Activated CD4-positive, alpha-beta T cell treated with anti-CD3 and anti-CD28 coated beads, Interleukin-2, amount 50 U/mL, for 48 hours (primary cell): ENCODE measurements at regions not wholly inside any gene's neighbourhood (a gene's known extent, or its start where the extent isn't known, plus 50 kb on each side); places are given as distances from the start of the nearest gene placed in this dataset.
"Not testable (repeated sequence)": the region's sequence is repeated elsewhere in the genome, so short reads cannot be mapped to it uniquely, and the experiment has no call there.

ENCODE experiments used
- DNase-seq, 2 experiments: peaks; one replicate each; pipeline ENCODE4 v3.0.0-alpha.2; 2020

DNA sequence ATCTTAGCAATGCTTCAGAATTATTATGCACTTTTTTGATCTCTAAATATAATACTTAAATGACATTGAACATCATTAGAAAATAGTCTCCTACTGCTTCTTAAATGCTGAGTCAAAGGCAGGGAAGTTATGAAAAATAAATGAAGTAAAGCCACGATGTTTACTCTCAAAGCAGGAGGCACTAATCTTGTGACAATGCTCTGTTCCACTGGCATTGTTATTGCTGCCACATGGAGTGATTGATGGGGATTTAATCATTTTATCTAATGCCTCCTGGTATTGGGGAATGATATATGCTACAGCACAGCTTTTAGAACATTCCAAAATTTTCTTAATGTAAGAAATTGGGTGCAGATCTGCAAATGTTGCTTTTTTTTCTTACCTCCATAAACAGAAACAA, 1655.4 kb upstream of the NUDT12 start:
- no peak for DNase-seq

DNA sequence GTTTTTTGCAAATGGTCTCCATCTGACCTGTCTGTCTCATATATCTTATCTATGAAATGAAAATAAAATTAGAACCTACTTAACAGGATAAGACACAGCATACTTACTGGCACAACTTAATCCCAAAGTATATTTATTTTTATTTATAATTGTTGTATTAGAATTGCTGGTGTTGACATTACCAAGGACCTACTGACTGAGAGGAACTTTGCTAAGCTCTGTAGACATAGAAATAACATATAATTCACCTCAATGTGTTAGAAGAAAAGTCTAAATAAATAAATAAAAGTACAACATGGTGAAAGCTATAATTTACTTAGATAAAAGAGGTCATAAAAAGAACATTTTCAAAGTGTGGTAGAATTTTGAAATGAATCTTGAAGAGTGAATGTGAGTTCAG, 1650.5 kb upstream of the NUDT12 start:
- no peak for DNase-seq

DNA sequence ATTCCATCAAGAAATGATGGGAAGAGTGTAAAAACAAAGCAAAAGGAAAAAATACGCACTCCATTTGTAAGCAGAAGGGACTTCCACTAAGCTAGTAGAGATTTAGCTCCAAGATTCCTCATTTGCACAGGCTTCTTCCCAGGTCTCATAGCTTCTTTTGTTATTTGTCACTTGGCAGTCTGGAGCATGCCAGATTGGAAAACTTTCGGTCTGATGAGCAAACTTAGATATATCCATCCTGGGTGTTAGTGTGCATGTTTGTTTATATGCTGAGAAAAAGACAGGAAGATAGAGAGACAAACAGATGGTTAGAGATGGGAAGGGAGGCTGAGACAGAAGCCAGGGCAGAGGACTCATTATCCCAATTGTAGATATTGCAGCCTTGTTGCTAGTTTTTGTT, 1644.5 kb upstream of the NUDT12 start:
- DNase-seq = no peak

DNA sequence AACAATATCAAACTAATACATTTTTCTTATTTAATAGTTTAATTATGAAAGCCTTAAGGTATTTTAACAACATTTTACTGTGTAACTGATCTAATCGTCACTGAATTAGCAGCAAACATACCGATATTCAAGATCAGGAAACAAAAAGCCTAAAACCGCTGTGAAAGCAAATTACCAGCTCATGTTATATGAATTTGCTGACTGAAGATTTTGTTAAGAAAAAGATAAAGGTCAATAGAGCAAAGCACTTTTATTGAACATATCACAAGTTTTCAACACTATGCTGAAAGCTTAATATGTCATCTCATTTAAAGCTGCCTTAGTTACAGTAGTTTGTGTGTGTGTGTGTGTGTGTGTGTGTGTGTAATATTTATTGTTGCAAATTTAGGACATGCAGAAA, 1634.9 kb upstream of the NUDT12 start:
- DNase-seq = no peak

DNA sequence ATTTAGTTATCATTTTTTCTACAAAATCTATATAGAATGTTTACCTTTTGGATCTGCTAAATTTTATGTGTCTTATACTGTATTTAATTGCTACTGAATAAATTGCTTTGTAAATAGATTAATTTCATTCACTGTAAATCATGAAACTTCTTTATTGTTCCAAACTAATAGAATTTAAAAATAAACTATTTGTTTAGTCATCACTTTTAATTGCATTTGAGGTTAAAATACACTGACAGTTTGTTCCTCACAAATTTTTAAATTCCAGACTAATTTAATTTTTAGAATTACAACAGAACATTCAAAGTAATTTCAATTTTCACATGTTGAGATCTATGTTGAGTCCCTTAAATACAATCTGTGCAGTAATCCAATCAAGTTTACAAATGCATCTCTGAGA, 1633.2 kb upstream of the NUDT12 start:
- no peak for DNase-seq

DNA sequence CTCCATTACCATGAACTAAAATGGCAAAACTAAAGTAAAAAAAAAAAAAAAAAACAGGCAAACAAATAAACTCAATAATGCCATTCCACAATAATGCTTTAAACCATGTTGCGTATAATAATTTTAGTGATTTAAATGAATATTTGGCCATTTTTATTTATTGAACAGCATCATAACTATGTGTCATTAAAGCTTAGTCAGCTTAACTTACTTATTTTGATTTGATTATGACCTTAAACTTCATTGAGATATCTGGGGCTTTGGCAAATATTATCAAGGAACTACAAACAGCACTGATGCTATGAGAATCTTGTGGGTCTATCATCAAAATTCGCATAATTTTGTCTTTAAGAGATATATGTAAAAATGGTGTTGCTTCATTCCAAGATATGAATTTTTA, 1610.3 kb upstream of the NUDT12 start:
- no peak for DNase-seq

DNA sequence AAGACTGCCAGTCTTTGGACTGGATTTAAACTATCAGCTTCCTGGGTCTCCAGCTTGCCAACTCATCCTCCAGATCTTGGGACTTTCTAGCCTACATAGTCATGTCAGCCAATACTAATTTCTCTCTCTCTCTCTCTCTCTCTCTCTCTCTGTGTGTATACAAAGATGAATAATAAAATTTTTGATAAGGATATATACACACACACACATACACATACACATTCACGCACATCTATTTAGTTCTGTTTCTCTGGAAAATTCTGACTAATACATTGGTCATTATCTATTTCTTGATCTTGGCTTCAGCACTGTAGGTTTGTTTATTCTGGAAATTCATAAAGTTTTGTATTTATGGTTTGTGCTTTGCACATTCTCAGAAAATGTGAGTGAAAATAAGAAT, 1606.2 kb upstream of the NUDT12 start:
- DNase-seq = no peak

DNA sequence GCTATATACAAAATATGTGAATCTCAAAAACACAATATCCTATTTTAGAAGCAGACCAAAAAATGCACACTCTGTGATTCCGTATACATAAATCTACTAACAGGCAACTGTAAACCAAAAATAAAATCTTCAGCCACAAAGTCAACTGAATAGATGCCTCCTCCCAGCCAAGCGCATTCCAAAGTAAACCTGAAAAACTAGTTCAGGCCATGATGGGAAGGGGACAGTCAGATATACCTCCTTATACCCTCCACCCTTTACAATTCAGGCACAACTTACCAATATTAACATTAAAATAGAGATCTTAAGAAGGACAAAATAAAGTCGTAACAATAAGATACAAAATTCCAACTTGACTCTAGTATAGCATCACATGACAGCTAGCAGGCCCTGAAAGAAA, 1604.5 kb upstream of the NUDT12 start:
- no peak for DNase-seq

DNA sequence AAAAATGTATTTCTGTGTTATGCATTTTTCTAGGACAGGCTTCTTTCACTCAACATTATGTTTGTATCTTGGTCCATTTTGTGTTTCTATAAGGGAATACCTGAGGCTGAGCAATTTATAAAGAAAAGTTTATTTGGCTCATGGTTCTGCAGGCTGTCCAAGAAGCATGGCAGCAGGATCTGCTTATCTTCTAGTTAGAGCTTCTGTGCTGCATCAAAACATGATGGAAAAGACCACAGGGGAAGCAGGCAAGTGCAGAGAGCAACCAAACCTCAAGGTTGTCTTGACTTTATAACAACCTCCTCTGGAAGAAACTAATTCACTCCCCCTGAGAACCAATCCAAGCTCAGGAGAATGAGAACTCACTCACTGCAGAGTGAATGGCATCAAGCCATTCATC, 1601.0 kb upstream of the NUDT12 start:
- no peak for DNase-seq

DNA sequence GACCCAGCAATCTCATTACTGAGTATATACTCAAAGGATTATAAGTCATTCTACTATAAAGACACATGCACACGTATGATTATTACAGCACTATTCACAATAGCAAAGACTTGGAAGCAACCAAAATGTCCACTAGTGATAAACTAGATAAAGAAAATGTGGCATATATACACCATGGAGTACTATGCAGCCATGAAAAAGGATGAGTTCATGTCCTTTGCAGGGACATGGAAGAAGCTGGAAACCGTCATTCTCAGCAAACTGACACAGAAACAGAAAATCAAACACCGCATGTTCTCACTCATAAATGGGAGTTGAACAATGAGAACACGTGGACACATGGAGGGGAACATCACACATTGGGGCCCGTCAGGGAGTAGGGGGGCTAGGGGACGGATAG, 1600.0 kb upstream of the NUDT12 start:
- DNase-seq = not testable (repeated sequence)

DNA sequence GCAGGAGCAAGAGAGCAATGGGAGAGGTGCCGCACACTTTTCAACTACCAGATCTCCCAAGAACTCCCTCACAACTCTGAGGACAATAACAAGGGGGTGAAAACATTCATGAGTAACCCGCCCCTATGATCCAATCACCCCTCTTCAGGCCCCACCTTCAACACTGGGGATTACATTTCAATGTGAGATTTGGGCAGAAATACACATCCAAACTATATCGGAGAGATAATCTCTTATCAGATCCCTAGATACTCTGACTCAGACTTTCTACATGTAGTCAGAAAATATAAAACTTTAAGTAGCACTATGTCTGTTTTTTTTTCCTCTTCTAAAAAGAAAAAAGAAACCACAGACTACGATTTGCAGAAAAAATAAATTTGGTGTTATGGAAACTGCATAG, 1595.9 kb upstream of the NUDT12 start:
- DNase-seq = no peak

DNA sequence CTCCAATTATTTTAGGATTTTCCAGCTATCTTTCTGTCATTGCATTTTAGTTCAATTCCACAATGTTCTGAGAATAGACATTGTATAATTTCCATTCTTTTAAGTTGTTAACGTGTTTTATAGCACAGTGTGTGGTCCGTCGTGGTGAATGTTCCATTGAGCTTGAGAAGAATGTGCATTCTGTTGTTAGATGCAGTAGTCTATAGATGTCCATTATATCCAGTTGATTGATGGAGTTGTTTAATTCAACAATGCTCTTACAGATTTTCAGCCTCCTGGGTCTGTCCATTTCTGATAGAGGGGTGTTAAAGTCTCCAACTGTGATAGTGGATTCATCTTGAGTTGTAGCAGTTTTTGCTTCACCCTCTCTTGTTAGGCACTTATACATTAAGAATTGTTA, 1587.7 kb upstream of the NUDT12 start:
- DNase-seq = no peak

DNA sequence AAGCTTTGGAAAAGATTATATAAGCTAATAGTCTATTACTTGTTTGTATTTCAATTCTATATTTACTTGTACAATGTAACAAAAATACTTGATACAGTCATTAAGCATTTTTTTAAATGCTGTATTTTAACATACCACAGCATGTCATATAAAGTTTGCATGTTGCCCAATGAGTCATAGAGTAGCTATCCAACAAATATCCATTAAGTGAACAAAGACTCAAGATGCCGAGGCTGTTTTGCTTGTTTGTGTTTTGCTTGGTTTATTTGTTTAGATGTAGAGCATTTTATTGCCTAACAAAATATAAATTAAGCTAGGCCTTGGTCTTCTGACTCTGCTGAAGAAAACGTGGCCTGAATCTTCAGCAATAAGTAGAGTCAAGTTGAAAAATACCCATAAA, 1584.3 kb upstream of the NUDT12 start:
- no peak for DNase-seq

DNA sequence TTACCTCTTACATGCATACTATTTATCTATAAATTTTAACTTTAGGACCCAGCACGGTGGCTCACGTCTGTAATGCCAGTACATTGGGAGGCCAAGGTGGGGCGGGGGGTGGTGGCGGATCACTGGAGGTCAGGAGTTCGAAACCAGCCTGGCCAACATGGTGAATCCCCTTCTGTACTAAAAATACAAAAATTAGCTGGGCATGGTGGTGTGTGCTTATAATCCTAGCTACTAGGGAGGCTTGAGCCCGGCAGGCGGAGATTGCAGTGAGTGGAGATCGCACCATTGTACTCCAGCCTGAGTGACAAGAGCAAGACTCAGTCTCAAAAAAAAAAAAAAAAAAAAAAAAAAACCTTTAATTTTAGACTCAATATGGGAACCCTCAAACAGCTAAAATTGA, 1582.6 kb upstream of the NUDT12 start:
- no peak for DNase-seq

DNA sequence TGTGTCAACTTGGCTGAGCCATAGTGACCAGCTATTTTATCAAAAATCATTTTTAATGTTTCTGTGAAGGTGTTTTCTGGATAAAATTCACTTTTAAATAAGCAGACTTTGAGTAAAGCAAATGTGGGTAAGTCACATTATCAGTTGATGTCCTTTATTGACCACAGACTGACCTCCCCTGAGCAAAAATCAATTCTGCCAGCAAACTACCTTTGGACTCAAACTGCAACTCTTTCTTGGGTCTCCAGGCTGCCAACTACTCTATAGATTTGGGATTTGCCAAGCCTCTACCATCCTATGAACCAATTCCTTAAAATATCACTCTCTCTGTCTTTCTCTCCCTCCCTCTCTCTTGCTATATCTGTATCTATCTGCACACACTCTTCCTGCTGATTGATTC, 1571.7 kb upstream of the NUDT12 start:
- DNase-seq = no peak

DNA sequence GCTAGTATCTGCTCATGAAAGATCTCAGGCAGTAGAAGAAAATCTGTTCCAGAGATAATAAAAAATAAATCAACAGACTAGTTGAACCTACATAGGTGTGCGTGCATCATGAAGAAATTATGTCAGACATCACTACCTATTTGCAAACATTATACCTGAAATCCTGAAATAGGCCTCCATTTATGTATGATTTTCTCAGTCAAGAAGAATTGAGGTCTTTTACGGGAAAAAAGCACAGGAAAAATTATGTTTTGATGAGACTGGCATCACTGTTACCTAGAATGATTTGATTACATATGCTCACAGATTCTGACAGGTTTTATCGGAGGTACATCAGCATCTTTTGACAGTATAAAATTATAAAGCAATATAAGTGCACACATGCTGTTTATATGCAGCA, 1570.5 kb upstream of the NUDT12 start:
- no peak for DNase-seq

DNA sequence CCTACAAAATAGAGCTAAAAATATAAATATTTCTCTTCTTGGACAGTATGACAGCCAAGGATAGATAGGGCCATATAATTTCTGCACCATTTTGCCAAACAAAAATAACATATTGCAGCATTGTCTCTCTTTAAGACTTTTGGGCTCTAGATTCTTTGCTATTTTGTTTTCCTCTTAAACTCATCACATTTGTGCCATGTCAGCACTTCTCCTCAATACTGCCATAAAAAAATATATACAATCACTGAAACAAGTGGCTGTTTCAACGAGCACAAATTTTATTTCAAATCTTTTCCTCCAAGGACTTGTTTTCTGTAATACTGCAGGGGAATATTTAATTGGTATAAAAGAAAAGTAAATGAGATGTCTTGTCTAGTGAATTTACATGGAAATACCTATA, 1570.0 kb upstream of the NUDT12 start:
- no peak for DNase-seq

DNA sequence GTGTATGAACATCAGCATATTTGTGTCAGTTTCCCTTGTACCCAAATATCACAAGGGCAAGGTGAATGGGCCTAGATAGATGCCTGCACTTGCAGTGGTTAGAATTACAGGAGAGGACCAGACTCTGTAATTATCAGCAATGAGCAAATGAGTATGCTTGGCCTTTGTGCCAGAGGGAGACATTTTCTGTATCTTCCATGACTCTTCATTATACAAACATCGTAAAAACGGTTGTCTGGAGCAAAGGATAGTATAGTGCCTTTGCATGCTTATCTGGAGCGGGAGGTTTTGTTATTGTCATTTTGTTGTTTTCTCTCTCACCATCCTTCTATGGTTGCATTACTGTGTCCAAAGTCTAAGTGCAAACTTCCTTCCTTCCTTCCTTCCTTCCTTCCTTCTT, 1568.5 kb upstream of the NUDT12 start:
- no peak for DNase-seq

DNA sequence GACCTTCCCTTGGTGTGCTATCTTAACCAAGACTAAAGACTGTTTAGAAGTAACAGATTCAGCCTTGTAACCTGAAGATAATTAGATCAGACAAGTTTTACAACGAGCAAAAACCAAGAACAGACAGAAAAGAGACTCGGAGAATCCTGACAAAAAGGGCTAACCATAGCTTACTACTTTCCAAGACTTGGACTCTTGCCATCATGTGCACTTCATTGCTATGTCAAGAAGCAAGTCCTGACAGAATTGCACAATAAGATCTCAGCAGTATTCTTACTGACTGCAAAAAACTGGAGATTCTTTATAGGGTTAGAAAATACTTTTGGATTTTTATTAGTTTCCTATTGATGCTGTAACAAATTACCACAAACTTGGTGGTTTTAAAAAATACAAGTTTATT, 1539.0 kb upstream of the NUDT12 start:
- no peak for DNase-seq

DNA sequence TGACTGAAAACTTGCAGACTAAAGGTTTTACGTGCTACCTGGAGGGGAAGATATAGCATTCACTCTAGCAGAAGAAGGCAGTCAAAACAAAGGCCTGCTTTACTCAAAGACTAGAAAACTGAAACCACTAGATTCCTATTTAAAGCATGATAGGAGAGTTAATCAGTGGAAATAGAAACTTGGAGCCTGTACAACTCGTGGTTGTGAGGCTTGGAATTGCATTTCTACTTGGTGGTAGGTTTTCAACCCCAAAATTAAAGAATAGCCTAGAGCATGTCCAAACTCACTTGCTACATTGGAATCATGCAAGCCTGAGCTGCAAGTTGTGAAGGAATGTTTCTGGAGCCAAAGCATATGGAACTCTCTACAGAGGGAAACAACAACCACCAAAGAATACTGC, 1526.4 kb upstream of the NUDT12 start:
- DNase-seq = no peak

DNA sequence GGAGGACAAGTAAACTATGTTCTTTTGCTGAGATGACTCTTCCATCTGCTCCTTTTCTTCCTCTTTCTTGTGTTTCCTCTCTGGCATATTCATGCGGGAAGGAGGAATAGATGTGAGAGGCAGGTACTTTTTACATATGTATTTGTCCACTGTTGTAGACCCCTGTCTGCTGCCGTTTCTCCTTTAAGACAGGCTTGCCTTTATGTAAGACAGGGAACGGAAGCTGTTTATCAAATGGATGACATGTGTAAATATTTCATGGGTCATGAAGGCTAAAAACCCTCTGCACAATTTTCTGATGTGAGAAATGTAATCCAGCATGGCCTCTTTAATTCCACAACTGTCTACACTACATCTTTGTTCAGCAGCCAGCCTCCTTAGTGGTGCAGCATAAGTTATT, 1525.5 kb upstream of the NUDT12 start:
- no peak for DNase-seq

DNA sequence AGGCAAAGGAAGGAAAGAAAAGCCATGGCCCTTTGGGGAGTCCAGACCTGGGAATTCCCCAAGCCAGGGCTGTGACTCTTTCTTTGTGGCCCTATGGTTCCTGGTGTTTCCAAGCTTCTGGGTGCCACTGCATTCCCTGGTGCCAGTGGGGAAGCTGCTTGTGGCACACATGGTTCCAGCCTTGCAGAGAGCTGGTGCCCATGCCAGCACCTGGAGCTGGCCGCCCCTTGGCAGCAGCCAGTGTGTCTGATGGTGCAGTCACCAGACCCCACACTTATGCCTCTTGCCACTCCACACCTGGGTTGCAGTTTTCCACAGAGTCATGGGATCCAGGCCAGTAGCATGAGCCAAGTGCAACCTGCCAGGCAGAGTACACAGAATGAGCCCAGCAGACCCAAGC, 1495.3 kb upstream of the NUDT12 start:
- no peak for DNase-seq

DNA sequence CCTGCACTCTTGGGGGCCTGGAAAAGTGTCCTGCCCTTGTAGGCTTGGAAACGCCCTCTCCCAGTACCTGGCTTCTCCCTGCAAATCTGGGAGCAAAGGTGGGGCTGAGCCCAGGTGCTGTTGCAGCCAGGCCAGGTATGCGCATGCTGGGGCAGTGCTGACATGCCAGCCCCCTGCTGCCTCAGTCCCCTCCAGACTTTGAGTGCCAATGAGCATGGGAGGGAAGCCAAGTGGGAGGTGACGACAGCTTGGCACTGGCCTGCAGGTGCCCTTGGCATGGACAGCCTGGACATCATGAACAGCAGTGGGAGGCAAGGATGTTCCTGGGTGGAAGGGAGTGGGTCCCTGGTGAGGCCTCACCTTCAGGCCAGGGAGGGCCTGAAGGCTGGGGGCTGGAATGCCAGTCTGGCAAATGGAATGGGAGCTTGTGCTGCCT, 1494.4 kb upstream of the NUDT12 start:
- DNase-seq = no peak

DNA sequence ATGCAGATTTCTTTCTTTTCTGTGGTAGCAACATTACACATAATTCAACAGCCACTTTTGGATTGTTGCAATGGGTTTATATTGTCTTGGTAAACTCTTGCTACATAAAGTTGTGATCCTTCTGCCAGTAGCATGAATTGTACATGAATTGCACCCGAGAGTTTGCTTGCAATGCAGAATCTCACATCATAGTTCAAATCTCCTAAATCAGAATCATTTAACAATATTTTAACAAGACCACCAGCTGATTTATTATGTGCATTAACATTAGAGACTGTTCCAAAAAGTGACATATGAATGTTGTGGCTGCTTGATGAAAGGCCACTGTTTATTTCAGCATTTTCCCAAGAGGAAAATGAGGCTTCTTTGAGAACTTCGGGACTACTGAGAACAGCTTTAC, 1491.8 kb upstream of the NUDT12 start:
- DNase-seq = no peak

DNA sequence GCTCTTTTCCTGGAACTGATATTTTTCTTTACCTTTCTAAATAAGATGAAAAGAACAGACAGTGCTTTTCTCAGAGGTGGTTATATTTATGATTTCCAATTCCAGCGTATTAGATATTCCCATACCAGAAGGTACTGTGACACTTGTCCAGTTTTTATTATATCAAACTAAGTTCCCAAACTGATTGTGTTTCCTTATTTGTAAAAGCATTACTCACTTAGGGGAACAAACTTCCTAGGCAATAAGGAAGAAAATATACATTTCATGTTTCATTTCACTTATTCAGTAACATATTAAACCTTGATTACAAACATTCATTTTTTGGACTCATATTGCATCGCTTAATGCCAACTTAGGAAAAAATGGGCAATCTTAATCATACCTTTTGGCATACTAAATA, 1480.0 kb upstream of the NUDT12 start:
- no peak for DNase-seq

DNA sequence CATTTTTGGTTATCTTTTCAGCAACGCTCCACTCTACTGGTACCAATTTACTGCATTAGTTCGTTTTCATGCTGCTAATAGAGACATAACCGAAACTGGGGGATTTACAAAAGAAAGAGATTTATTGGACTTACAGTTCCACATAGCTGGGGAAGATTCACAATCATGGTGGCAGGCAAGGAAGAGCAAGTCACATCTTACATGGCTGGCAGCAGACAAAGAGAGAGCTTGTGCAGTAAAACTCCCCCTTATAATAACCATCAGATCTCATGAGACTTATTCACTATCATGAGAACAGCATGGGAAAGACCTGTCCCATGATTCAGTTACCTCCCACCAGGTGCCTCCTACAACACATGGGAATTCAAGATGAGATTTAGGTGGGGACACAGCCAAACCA, 1474.2 kb upstream of the NUDT12 start:
- DNase-seq = not testable (repeated sequence)

DNA sequence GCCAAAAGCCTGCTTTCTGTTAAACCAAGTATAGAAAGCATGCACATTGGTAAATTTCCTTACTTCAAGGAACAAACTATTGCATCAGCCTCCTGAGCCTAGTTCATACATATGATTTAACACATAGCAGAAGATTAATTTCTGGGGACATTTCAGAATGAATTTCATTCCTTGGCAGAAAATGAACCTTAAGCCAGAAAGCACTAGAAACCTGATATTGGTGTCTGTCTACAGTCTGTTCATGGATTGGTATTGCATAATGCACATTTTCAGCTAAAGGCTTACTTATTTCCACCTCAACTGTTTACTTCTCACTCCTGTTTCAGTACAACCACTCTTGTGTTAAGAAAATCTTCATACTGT, 1471.8 kb upstream of the NUDT12 start:
- no peak for DNase-seq
